ENCODE measurements at regions not wholly inside any gene's neighbourhood (a gene's known extent, or its start where the extent isn't known, plus 50 kb on each side); places are given as distances from the start of the nearest gene placed in this dataset.

- Histone ChIP-seq H3K36me3 (no peaks in the 10 kb centered on the region), H3K9me3 (no peaks in the 10 kb centered on the region), H3K4me3 (ENCODE audit: low read depth, low read length) (no peak overlapping the region), H3K4me1 (0 out of 2 replicates have a peak, but pooled peaks cover 3% of the 10 kb centered on the region), H3K27me3 (no peaks in the 10 kb centered on the region)
- no peak for DNase-seq
- TF ChIP-seq CTCF (IDR thresholded peaks at IDR 0.05; ENCODE audit: low read depth, low read length): no peak
Measured at GRCh38 chr2:21220930-21221329, 97.2 kb downstream of the TDRD15 start.

- Histone ChIP-seq H3K36me3 (no peaks in the 10 kb centered on the region), H3K27me3 (no peaks in the 10 kb centered on the region), H3K9me3 (no peaks in the 10 kb centered on the region), H3K4me3 (ENCODE audit: low read depth, low read length) (no peak overlapping the region), H3K4me1 (0 out of 2 replicates have a peak, but pooled peaks cover 3% of the 10 kb centered on the region)
- no peak for DNase-seq
- TF ChIP-seq CTCF (IDR thresholded peaks at IDR 0.05; ENCODE audit: low read depth, low read length): no peak
Measured at GRCh38 chr2:21223618-21224017, 99.8 kb downstream of the TDRD15 start.

GRCh38 chr2:21228041-21228895 lies 104.5 kb downstream of the TDRD15 start:
- Histone ChIP-seq H3K9me3 (no peaks in the 10 kb centered on the region), H3K4me1 (no peaks in the 10 kb centered on the region), H3K36me3 (no peaks in the 10 kb centered on the region), H3K27me3 (no peaks in the 10 kb centered on the region), H3K4me3 (ENCODE audit: low read depth, low read length) (no peak overlapping the region)
- no peak for TF ChIP-seq CTCF (IDR thresholded peaks at IDR 0.05; ENCODE audit: low read depth, low read length)
- DNase-seq: no peak

GRCh38 chr2:21229302-21229701 lies 105.5 kb downstream of the TDRD15 start:
- H3K27me3 ChIP-seq: no peaks in the 10 kb centered on the region
- H3K9me3 ChIP-seq: no peaks in the 10 kb centered on the region
- TF ChIP-seq CTCF (IDR thresholded peaks at IDR 0.05; ENCODE audit: low read depth, low read length): no peak
- no peaks in the 10 kb centered on the region for H3K36me3 ChIP-seq
- H3K4me1 ChIP-seq: no peaks in the 10 kb centered on the region
- DNase-seq: no peak
- no peak overlapping the region for H3K4me3 ChIP-seq (ENCODE audit: low read depth, low read length)

GRCh38 chr2:21230140-21230539 lies 106.4 kb downstream of the TDRD15 start:
- H3K36me3 ChIP-seq: no peaks in the 10 kb centered on the region
- no peak overlapping the region for H3K4me3 ChIP-seq (ENCODE audit: low read depth, low read length)
- no peaks in the 10 kb centered on the region for H3K4me1 ChIP-seq
- no peaks in the 10 kb centered on the region for H3K27me3 ChIP-seq
- TF ChIP-seq CTCF (IDR thresholded peaks at IDR 0.05; ENCODE audit: low read depth, low read length): no peak
- H3K9me3 ChIP-seq: no peaks in the 10 kb centered on the region
- no peak for DNase-seq

- Histone ChIP-seq H3K9me3 (no peaks in the 10 kb centered on the region), H3K4me3 (ENCODE audit: low read depth, low read length) (no peak overlapping the region), H3K36me3 (no peaks in the 10 kb centered on the region), H3K27me3 (no peaks in the 10 kb centered on the region), H3K4me1 (no peaks in the 10 kb centered on the region)
- TF ChIP-seq CTCF (IDR thresholded peaks at IDR 0.05; ENCODE audit: low read depth, low read length): no peak
- DNase-seq: no peak
Measured at GRCh38 chr2:21231985-21232384, 108.2 kb downstream of the TDRD15 start.

All from BE2C (cell line).